Activated T-helper 2 cell treated with anti-CD3 and anti-CD28 coated beads, Interferon-gamma antibody, Interleukin-2, Interleukin-4, amounts not matched to agents 10 μg/mL and 5 μg/mL and 100 μg/mL, durations not matched to agents 14 hours and 24 hours and 36 hours (primary cell): ENCODE measurements at regions not wholly inside any gene's neighbourhood (a gene's known extent, or its start where the extent isn't known, plus 50 kb on each side); places are given as distances from the start of the nearest gene placed in this dataset.
"Not testable (repeated sequence)": the region's sequence is repeated elsewhere in the genome, so short reads cannot be mapped to it uniquely, and the experiment has no call there.

Source experiments
- DNase-seq: peaks from one replicate; pipeline ENCODE4 v3.0.0; 2021; ENCODE audit warnings: low spot score
- H3K27ac Mint-ChIP-seq: one replicate; pipeline ENCODE4 v1.8.0; 2021; ENCODE audit warnings: mixed read lengths
- H3K27me3 Mint-ChIP-seq: one replicate; pipeline ENCODE4 v1.8.0; 2021; ENCODE audit warnings: low read depth, mixed read lengths
- H3K36me3 Mint-ChIP-seq: one replicate; pipeline ENCODE4 v1.8.0; 2021; ENCODE audit warnings: low read depth, mixed read lengths
- H3K4me1 Mint-ChIP-seq: one replicate; pipeline ENCODE4 v1.8.0; 2021; ENCODE audit warnings: low read depth, mixed read lengths
- H3K4me3 Mint-ChIP-seq: one replicate; pipeline ENCODE4 v1.8.0; 2021; ENCODE audit warnings: low read depth, mild to moderate bottlenecking, moderate library complexity, mixed read lengths
- H3K9me3 Mint-ChIP-seq: one replicate; pipeline ENCODE4 v1.8.0; 2021; ENCODE audit warnings: mixed read lengths
- intact Hi-C: fragments of 100-400 bp; cut with micrococcal nuclease; formaldehyde crosslinking; loops from one replicate; pipeline ENCODE4 v1.15.1; 2023

GRCh38 chr2:16722126-16722525 lies 56.5 kb upstream of the CYRIA start:
- Mint-ChIP-seq H3K27ac (no peak overlapping the region), H3K9me3 (peaks cover 3% of the 10 kb centered on the region), H3K4me3 (no peak overlapping the region), H3K4me1 (peaks cover 11% of the 10 kb centered on the region), H3K27me3 (peaks cover 4% of the 10 kb centered on the region), H3K36me3 (no peaks in the 10 kb centered on the region)
- intact Hi-C loops: no loop called here
- DNase-seq: no peak

GRCh38 chr2:16721529-16721928 lies 55.9 kb upstream of the CYRIA start:
- intact Hi-C loops, H3K9me3 Mint-ChIP-seq, H3K4me1 Mint-ChIP-seq, H3K36me3 Mint-ChIP-seq, DNase-seq, H3K4me3 Mint-ChIP-seq, H3K27me3 Mint-ChIP-seq, H3K27ac Mint-ChIP-seq: not testable (repeated sequence)

GRCh38 chr2:16720737-16721136 lies 55.1 kb upstream of the CYRIA start:
- H3K9me3 Mint-ChIP-seq, DNase-seq, H3K27ac Mint-ChIP-seq, H3K36me3 Mint-ChIP-seq, H3K4me1 Mint-ChIP-seq, H3K4me3 Mint-ChIP-seq, intact Hi-C loops, H3K27me3 Mint-ChIP-seq: not testable (repeated sequence)

GRCh38 chr2:16719485-16719808 lies 53.8 kb upstream of the CYRIA start:
- no peak for DNase-seq
- no peaks in the 10 kb centered on the region for H3K4me1 Mint-ChIP-seq
- no peak overlapping the region for H3K4me3 Mint-ChIP-seq

GRCh38 chr2:16718576-16719484 lies 53.2 kb upstream of the CYRIA start:
- H3K9me3 Mint-ChIP-seq: no peaks in the 10 kb centered on the region
- DNase-seq: no peak

More at GRCh38 chr2:16719485-16719808, 53.8 kb upstream of the CYRIA start:
- Mint-ChIP-seq H3K27ac (no peak overlapping the region), H3K36me3 (no peaks in the 10 kb centered on the region), H3K27me3 (peaks cover 4% of the 10 kb centered on the region), H3K9me3 (no peaks in the 10 kb centered on the region)
- intact Hi-C loops: no loop called here

GRCh38 chr2:16717477-16717876 lies 51.8 kb upstream of the CYRIA start:
- H3K27me3 Mint-ChIP-seq: peaks cover 2% of the 10 kb centered on the region
- H3K9me3 Mint-ChIP-seq: no peaks in the 10 kb centered on the region
- intact Hi-C loops: no loop called here
- no peaks in the 10 kb centered on the region for H3K4me1 Mint-ChIP-seq
- H3K4me3 Mint-ChIP-seq: no peak overlapping the region
- no peak overlapping the region for H3K27ac Mint-ChIP-seq
- DNase-seq: no peak
- no peaks in the 10 kb centered on the region for H3K36me3 Mint-ChIP-seq

More at GRCh38 chr2:16718576-16719484, 53.2 kb upstream of the CYRIA start:
- Mint-ChIP-seq H3K4me3 (no peak overlapping the region), H3K27me3 (peaks cover 2% of the 10 kb centered on the region), H3K27ac (no peak overlapping the region), H3K4me1 (no peaks in the 10 kb centered on the region), H3K36me3 (no peaks in the 10 kb centered on the region)
- intact Hi-C loops: no loop called here

- H3K27ac Mint-ChIP-seq: no peak overlapping the region
These were observed 51.3 kb upstream of the CYRIA start for GRCh38 chr2:16716944-16717343.

GRCh38 chr2:16716024-16716423 lies 50.4 kb upstream of the CYRIA start:
- no peaks in the 10 kb centered on the region for H3K4me1 Mint-ChIP-seq
- no peaks in the 10 kb centered on the region for H3K27me3 Mint-ChIP-seq
- no peaks in the 10 kb centered on the region for H3K36me3 Mint-ChIP-seq
- intact Hi-C loops: no loop called here
- H3K27ac Mint-ChIP-seq: no peak overlapping the region
- H3K4me3 Mint-ChIP-seq: no peak overlapping the region
- no peaks in the 10 kb centered on the region for H3K9me3 Mint-ChIP-seq
- DNase-seq: no peak

More at GRCh38 chr2:16716944-16717343, 51.3 kb upstream of the CYRIA start:
- intact Hi-C loops: no loop called here
- Mint-ChIP-seq H3K27me3 (peaks cover 2% of the 10 kb centered on the region), H3K4me3 (no peak overlapping the region), H3K9me3 (no peaks in the 10 kb centered on the region), H3K36me3 (no peaks in the 10 kb centered on the region), H3K4me1 (no peaks in the 10 kb centered on the region)
- no peak for DNase-seq
